ENCODE measurements at regions not wholly inside any gene's neighbourhood (a gene's known extent, or its start where the extent isn't known, plus 50 kb on each side); places are given as distances from the start of the nearest gene placed in this dataset.

- peak; percentile 32; the same call in 1 of the 2 replicates for TF ChIP-seq SNAPC2 (CRISPR knock-in tag; IDR thresholded peaks at IDR 0.05)
- TF ChIP-seq SMC3 (IDR thresholded peaks at IDR 0.05; ENCODE audit: low read length), result no peak
- TF ChIP-seq ZNF7 (CRISPR knock-in tag; IDR thresholded peaks at IDR 0.05), result no peak
- no peak for TF ChIP-seq ZNF737 (CRISPR knock-in tag; IDR thresholded peaks at IDR 0.05; ENCODE audit: borderline replicate concordance)
- TF ChIP-seq, protein P1, sequence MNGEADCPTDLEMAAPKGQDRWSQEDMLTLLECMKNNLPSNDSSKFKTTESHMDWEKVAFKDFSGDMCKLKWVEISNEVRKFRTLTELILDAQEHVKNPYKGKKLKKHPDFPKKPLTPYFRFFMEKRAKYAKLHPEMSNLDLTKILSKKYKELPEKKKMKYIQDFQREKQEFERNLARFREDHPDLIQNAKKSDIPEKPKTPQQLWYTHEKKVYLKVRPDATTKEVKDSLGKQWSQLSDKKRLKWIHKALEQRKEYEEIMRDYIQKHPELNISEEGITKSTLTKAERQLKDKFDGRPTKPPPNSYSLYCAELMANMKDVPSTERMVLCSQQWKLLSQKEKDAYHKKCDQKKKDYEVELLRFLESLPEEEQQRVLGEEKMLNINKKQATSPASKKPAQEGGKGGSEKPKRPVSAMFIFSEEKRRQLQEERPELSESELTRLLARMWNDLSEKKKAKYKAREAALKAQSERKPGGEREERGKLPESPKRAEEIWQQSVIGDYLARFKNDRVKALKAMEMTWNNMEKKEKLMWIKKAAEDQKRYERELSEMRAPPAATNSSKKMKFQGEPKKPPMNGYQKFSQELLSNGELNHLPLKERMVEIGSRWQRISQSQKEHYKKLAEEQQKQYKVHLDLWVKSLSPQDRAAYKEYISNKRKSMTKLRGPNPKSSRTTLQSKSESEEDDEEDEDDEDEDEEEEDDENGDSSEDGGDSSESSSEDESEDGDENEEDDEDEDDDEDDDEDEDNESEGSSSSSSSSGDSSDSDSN (CRISPR knock-in tag; IDR thresholded peaks at IDR 0.05), result no peak; the same call in 1 of the 2 replicates
- TF ChIP-seq MAF1 (CRISPR knock-in tag; IDR thresholded peaks at IDR 0.05; ENCODE audit: borderline replicate concordance), result no peak
- peak; percentile 80 for TF ChIP-seq CEBPB (IDR thresholded peaks at IDR 0.05; ENCODE audit: borderline replicate concordance, low read depth, low read length)
- TF ChIP-seq, protein P2, sequence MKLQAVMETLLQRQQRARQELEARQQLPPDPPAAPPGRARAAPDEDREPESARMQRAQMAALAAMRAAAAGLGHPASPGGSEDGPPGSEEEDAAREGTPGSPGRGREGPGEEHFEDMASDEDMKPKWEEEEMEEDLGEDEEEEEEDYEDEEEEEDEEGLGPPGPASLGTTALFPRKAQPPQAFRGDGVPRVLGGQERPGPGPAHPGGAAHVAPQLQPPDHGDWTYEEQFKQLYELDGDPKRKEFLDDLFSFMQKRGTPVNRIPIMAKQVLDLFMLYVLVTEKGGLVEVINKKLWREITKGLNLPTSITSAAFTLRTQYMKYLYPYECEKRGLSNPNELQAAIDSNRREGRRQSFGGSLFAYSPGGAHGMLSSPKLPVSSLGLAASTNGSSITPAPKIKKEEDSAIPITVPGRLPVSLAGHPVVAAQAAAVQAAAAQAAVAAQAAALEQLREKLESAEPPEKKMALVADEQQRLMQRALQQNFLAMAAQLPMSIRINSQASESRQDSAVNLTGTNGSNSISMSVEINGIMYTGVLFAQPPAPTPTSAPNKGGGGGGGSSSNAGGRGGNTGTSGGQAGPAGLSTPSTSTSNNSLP (IDR thresholded peaks at IDR 0.05; ENCODE audit: low read depth, low read length), result peak; percentile 78; the same call in 1 of the 2 replicates
- no peak for TF ChIP-seq POLR2AphosphoS5 (IDR thresholded peaks at IDR 0.05; ENCODE audit: low read depth, low read length)
- TF ChIP-seq ZSCAN31 (CRISPR knock-in tag; IDR thresholded peaks at IDR 0.05; ENCODE audit: low read depth), result no peak
- TF ChIP-seq, protein P3, sequence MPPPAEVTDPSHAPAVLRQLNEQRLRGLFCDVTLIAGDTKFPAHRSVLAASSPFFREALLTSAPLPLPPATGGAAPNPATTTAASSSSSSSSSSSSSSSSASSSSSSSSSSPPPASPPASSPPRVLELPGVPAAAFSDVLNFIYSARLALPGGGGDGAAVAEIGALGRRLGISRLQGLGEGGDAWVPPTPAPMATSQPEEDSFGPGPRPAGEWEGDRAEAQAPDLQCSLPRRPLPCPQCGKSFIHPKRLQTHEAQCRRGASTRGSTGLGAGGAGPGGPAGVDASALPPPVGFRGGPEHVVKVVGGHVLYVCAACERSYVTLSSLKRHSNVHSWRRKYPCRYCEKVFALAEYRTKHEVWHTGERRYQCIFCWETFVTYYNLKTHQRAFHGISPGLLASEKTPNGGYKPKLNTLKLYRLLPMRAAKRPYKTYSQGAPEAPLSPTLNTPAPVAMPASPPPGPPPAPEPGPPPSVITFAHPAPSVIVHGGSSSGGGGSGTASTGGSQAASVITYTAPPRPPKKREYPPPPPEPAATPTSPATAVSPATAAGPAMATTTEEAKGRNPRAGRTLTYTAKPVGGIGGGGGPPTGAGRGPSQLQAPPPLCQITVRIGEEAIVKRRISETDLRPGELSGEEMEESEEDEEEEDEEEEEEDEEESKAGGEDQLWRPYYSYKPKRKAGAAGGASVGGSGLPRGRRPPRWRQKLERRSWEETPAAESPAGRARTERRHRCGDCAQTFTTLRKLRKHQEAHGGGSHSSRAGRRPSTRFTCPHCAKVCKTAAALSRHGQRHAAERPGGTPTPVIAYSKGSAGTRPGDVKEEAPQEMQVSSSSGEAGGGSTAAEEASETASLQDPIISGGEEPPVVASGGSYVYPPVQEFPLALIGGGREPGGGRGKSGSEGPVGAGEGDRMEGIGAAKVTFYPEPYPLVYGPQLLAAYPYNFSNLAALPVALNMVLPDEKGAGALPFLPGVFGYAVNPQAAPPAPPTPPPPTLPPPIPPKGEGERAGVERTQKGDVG (CRISPR knock-in tag; IDR thresholded peaks at IDR 0.05; ENCODE audit: borderline replicate concordance), result no peak
- 0 out of 2 replicates have a peak, but pooled peaks have one; percentile 50 for TF ChIP-seq HHEX (CRISPR knock-in tag; IDR thresholded peaks at IDR 0.05)
- no peak for TF ChIP-seq SMAD9 (CRISPR knock-in tag; IDR thresholded peaks at IDR 0.05)
- no peak for TF ChIP-seq ZNF672 (CRISPR knock-in tag; IDR thresholded peaks at IDR 0.05)
- TF ChIP-seq RBFOX2 (IDR thresholded peaks at IDR 0.05; ENCODE audit: low read depth, low read length), result no peak
- no peak for TF ChIP-seq ZNF747 (CRISPR knock-in tag; IDR thresholded peaks at IDR 0.05; ENCODE audit: borderline replicate concordance)
- no peak for TF ChIP-seq TMF1 (CRISPR knock-in tag; IDR thresholded peaks at IDR 0.05; ENCODE audit: low read depth)
- no peak for TF ChIP-seq MEIS1 (CRISPR knock-in tag; IDR thresholded peaks at IDR 0.05; ENCODE audit: borderline replicate concordance)
- TF ChIP-seq ZNF563 (CRISPR knock-in tag; IDR thresholded peaks at IDR 0.05), result no peak
- no peak for TF ChIP-seq SRSF1 (optimal IDR thresholded peaks at IDR 0.05; ENCODE audit: low read depth, low read length)
- TF ChIP-seq THRA (CRISPR knock-in tag; IDR thresholded peaks at IDR 0.05; ENCODE audit: borderline replicate concordance), result peak; percentile 66; the same call in 1 of the 2 replicates
- TF ChIP-seq ZNF451 (CRISPR knock-in tag; IDR thresholded peaks at IDR 0.05), result no peak
Measured at GRCh38 chr4:78661921-78662521, 110.5 kb downstream of the ANXA3 start (continued).

All from HepG2 (cell line).